ENCODE measurements at regions not wholly inside any gene's neighbourhood (a gene's known extent, or its start where the extent isn't known, plus 50 kb on each side); places are given as distances from the start of the nearest gene placed in this dataset.

DNA sequence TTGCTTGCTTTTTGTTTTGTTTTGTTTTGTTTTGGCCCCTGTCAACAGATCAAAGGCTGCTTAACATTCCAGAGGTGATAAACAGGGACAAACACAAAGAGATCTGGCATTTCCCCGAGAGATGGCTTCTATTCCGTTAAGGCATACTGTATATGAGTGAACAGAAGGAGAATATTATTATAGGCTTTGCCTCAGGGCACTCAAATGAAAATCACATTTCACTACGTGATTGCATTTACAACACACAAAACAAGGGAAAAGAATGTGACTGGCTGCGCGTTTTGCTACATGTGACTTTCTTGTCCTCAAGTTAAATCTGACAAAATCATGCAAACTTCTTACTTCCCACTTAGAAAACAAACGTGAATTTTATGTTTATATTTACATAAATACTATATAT is 1037.9 kb upstream of the DDX18 start:
- TF ChIP-seq CTCF (conservative IDR thresholded peaks at IDR 0.05), result no peak
- no peak for TF ChIP-seq ZFX (IDR thresholded peaks at IDR 0.05)

All from C4-2B (cell line).